Subcutaneous abdominal adipose tissue (tissue), 5 donors: ENCODE measurements at regions not wholly inside any gene's neighbourhood (a gene's known extent, or its start where the extent isn't known, plus 50 kb on each side); places are given as distances from the start of the nearest gene placed in this dataset.

Experiments used
- H3K27ac ChIP-seq: one replicate; pipeline ENCODE4 v1.7.0; 2013; ENCODE audit warnings: low read depth, mild to moderate bottlenecking, inconsistent platforms, low read length, moderate library complexity
- H3K27me3 ChIP-seq, 5 donors: one replicate each; pipeline ENCODE4 v1.7.0; 2013; ENCODE audit warnings: low read length in 5 of 5, inconsistent platforms in 1 of 5; ENCODE audit not compliant: control insufficient read depth in 5 of 5, insufficient read depth in 4 of 5
- H3K36me3 ChIP-seq, 5 donors: one replicate each; pipeline ENCODE4 v1.7.0; 2013; ENCODE audit warnings: low read length in 5 of 5; ENCODE audit not compliant: control insufficient read depth in 5 of 5, insufficient read depth in 5 of 5
- H3K4me1 ChIP-seq, 5 donors: one replicate each; pipeline ENCODE4 v1.7.0; 2013; ENCODE audit warnings: low read length in 5 of 5, mild to moderate bottlenecking in 3 of 5, moderate library complexity in 1 of 5; ENCODE audit not compliant: control insufficient read depth in 5 of 5, insufficient read depth in 5 of 5
- H3K4me3 ChIP-seq, 5 donors: one replicate each; pipeline ENCODE4 v1.7.0; 2013; ENCODE audit warnings: low read length in 5 of 5, low read depth in 1 of 5
- H3K9ac ChIP-seq, 5 donors: one replicate each; pipeline ENCODE4 v1.7.0; 2013; ENCODE audit warnings: low read length in 5 of 5, mild to moderate bottlenecking in 4 of 5, moderate library complexity in 3 of 5
- H3K9me3 ChIP-seq, 5 donors: one replicate each; pipeline ENCODE4 v1.7.0; 2013; ENCODE audit warnings: low read length in 5 of 5; ENCODE audit not compliant: control insufficient read depth in 5 of 5
- donor health status: healthy.
- donor health status: healthy.
- donor health status: healthy.
- donor health status: healthy.
- donor health status: healthy.

DNA sequence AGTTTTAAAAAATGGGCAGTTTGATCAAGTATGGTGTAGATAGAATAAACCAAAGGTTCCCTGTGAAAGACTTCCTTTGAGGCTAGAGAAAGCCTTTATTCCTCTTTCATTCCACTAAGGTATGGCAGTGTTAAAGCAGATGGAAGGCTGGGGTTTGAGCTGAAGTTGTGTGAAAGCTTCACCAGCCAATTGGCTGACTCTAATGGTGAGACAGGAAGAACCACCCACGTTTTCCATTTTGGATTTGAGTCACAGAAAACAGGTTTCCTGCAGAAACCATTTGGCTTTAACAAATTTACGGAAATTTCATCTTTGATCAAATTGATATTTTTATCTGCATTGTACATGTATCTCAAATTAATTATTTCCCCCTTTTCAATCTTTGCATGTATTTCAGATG lies 455.0 kb downstream of the PCNX1 start:
- no peaks in the 10 kb centered on the region for H3K27me3 ChIP-seq
- H3K4me1 ChIP-seq: peaks cover 0 to 30% (median 19%) of the 10 kb centered on the region in 5 donors
- H3K27ac ChIP-seq: no peak overlapping the region

DNA sequence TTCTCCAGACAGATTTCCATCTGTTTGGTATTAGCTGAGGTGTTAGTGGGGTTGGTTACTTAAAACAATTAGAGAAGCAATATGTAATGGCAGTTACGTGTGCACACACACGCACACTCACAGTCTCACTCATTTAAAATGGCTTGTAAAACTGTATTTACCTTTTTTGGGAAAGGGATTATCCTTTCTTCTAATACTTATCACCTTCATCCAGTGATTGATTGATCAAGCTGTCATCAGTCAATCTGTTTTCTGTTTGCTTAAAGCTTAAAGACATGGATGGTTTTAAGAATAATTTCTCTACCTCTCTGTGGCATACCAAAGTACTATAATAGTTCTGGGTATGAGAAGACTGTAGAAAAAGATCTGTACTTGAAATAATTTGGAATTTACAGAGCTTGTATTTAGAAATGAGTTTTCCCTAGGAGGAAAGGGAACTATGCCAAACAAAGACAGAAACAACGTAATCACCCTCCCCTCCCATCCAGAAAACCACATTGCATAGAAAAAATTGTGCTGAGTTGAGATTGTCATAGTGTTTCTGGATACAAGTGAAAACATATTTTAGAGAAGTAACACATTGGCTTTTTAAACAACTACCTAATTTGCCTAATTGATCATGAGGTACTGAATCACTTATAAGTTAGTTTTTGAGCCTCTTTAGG lies 455.8 kb downstream of the PCNX1 start:
- peak overlapping the region in 2 of 5 donors; percentile 35 for H3K9ac ChIP-seq

More for the DNA sequence above, 455.0 kb downstream of the PCNX1 start:
- Histone ChIP-seq H3K36me3 (no peaks in the 10 kb centered on the region), H3K9ac (no peak overlapping the region), H3K4me3 (no peak overlapping the region), H3K9me3 (no peaks in the 10 kb centered on the region)

DNA sequence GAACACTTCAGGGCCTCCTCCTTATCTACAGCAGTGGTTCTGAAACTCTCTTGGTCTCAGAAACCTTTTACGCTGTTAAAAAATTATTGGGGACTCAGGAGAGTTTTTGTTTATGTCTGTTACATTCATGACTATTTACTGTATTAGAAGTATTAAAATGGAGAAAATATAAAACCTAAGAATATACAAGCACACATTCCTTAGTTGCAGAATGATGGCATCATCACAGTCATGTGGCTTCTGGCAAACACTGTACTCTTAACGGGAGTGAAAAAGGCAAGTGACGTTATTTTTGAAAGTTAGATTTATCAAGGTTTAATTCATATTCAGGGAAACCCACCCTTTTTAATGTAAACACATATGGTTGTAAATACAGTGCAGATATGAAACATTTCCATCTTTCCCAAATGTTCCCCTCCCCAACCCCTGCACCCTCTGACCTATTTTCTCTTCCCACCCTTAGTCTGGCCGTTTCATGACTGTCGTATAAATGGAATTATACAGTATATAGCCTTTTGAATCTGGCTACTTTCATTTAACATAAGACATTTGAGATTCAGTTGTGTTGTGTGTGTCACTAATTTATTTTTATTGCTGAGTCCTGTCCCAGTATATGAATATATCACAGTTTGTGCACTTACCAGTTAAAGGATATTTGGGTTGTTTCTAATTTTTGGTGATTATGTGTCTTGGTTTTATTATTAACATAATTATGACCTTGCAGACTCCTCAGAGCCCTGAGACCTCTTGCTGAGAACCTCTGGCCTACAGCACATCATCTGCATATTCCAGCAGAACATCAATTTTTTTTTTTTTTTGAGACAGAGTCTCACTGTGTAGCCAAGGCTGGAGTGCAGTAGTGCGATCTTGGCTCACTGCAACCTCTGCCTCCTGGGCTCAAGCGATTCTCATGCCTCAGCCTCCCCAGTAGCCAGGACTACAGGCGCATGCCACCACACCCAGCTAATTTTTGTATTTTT lies 457.0 kb downstream of the PCNX1 start:
- H3K4me1 ChIP-seq: peaks cover 0 to 30% (median 19%) of the 10 kb centered on the region in 5 donors
- H3K27ac ChIP-seq: peak overlapping the region; percentile 61
- peak overlapping the region in 2 of 5 donors; percentile 24 to 62 for H3K9ac ChIP-seq
- peak overlapping the region in 3 of 5 donors; percentile 9 to 40 (median 37) for H3K4me3 ChIP-seq
- no peaks in the 10 kb centered on the region for H3K9me3 ChIP-seq
- H3K36me3 ChIP-seq: no peaks in the 10 kb centered on the region
- no peaks in the 10 kb centered on the region for H3K27me3 ChIP-seq

More for the DNA sequence above, 455.8 kb downstream of the PCNX1 start:
- Histone ChIP-seq H3K27me3 (no peaks in the 10 kb centered on the region), H3K36me3 (no peaks in the 10 kb centered on the region), H3K27ac (peak overlapping the region; percentile 61), H3K4me3 (no peak overlapping the region), H3K9me3 (no peaks in the 10 kb centered on the region), H3K4me1 (peaks cover 0 to 30% (median 19%) of the 10 kb centered on the region in 5 donors)

DNA sequence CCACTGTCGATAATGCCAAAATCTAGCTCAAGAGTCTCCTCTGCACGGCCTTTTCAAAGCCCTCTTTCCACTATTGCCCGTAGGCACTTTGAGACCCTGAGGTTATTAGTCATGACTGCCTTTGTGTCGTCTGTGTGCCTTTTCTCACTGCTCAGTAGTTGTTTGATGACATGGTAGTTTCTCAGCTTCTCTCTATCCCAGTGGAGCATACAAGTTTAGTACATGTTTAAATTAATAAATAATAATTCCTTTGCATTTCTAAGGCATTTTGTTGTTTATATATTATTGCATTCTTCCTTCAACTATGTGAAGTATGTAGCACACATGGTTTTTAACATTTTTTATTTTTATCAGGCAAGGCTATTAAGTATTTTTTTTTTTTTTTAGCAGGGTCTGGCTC lies 458.1 kb downstream of the PCNX1 start:
- Histone ChIP-seq H3K27ac (no peak overlapping the region), H3K27me3 (no peaks in the 10 kb centered on the region), H3K4me1 (peaks cover 0 to 30% (median 19%) of the 10 kb centered on the region in 5 donors)

DNA sequence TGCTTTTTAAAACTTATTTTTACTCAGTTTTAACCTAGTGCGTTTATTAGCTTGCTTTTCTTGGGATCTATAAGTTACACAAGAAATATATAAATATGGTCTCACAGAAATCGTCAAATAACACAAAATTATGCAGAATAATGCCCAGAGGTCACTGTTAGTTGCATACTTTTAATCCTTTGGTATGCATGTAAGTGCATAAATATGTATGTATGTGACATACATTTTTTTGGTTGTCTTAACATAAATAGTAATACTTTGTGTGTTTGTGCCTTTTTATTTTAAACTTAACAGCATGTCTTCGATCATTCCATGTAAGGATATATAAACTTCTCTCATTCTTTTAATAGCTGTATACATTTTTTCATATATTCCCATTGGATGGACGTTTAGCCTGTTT lies 459.6 kb downstream of the PCNX1 start:
- Histone ChIP-seq H3K4me3 (no peak overlapping the region), H3K4me1 (peaks cover 0 to 25% (median 19%) of the 10 kb centered on the region in 5 donors), H3K9me3 (no peaks in the 10 kb centered on the region), H3K9ac (no peak overlapping the region), H3K36me3 (no peaks in the 10 kb centered on the region), H3K27me3 (no peaks in the 10 kb centered on the region), H3K27ac (no peak overlapping the region)

More for the DNA sequence above, 458.1 kb downstream of the PCNX1 start:
- no peaks in the 10 kb centered on the region for H3K9me3 ChIP-seq
- H3K36me3 ChIP-seq: no peaks in the 10 kb centered on the region
- H3K4me3 ChIP-seq: no peak overlapping the region
- no peak overlapping the region for H3K9ac ChIP-seq

DNA sequence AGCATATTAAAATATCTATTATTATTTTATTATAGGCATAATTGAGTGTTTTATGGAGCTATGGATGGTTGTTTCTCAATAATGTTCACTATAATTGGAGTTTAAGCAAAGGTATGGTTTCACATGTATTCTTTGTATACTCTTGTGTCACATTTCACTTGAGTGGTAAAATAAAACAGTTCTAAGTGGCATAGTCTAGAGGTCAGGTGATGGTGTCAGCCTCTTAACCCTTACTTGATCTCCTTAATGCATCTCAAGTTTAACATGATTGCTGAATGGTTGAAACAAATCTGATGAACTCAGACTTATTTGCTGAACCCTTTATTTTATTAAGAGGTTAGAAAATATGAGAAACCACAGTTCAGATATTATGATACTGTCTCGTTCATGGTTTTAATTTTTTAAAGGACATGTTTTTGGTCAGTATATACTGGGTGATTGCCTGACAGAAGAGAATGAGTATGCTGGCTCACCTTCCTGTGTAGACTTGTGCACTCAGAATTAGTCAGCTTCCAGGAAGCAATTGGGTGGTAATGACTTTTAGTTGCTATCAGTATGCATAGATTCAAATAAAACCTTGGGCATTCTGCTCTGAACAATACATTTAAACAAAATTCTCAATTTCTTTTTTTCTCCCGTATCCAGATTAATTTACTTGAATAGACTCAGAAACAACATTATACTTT lies 464.6 kb downstream of the PCNX1 start:
- H3K9ac ChIP-seq: no peak overlapping the region
- no peak overlapping the region for H3K27ac ChIP-seq

DNA sequence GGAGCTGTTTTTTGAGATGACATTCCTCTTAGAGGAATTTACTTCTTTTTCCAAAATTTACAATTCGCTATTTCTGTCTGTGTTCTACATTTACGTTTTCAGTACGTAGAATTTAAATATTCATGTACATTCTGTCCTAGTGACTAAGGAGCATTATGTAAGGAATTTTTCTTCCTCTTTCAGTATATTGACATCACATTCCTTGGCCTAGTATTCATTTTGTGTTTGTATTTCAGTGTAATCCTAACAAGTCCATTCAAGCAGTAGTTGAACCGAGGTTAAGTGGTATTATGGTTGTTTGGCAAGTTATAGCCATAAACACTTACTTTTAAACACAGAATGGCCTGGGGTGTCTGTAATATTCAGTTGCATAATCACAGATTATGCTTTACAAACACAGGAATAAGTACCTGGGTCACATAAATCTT lies 465.2 kb downstream of the PCNX1 start:
- H3K4me3 ChIP-seq: no peak overlapping the region

More for the DNA sequence above, 464.6 kb downstream of the PCNX1 start:
- no peaks in the 10 kb centered on the region for H3K36me3 ChIP-seq
- H3K4me1 ChIP-seq: peaks cover 0 to 5% (median 0%) of the 10 kb centered on the region in 5 donors
- H3K27me3 ChIP-seq: no peaks in the 10 kb centered on the region
- H3K9me3 ChIP-seq: no peaks in the 10 kb centered on the region
- no peak overlapping the region for H3K4me3 ChIP-seq

DNA sequence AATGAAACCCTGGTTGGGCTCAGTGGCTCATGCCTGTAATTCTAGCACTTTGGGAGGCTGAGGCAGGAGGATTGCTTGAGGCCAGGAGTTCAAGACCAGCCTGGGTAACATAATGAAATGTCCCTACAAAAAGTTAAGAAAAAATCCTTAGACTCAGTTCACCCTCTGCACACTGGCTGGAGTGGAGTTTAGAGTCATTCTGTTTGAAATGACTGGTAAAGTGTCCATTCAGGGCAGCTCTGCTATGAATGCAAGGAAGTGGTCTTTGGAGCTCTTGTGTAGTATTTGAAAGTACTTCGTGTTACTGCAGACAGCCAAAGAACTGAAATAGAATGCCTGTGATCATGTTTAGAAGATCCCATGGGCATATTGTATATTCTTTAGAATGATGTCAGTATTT lies 466.5 kb downstream of the PCNX1 start:
- H3K9ac ChIP-seq: no peak overlapping the region
- no peaks in the 10 kb centered on the region for H3K36me3 ChIP-seq
- no peaks in the 10 kb centered on the region for H3K9me3 ChIP-seq
- no peak overlapping the region for H3K27ac ChIP-seq
- H3K4me3 ChIP-seq: no peak overlapping the region
- H3K27me3 ChIP-seq: no peaks in the 10 kb centered on the region
- H3K4me1 ChIP-seq: peaks cover 0 to 5% (median 0%) of the 10 kb centered on the region in 5 donors

More for the DNA sequence above, 465.2 kb downstream of the PCNX1 start:
- Histone ChIP-seq H3K9ac (peak overlapping the region in 2 of 5 donors; percentile 11 to 32), H3K27ac (no peak overlapping the region), H3K36me3 (no peaks in the 10 kb centered on the region), H3K9me3 (no peaks in the 10 kb centered on the region), H3K4me1 (peaks cover 0 to 5% (median 0%) of the 10 kb centered on the region in 5 donors), H3K27me3 (no peaks in the 10 kb centered on the region)

DNA sequence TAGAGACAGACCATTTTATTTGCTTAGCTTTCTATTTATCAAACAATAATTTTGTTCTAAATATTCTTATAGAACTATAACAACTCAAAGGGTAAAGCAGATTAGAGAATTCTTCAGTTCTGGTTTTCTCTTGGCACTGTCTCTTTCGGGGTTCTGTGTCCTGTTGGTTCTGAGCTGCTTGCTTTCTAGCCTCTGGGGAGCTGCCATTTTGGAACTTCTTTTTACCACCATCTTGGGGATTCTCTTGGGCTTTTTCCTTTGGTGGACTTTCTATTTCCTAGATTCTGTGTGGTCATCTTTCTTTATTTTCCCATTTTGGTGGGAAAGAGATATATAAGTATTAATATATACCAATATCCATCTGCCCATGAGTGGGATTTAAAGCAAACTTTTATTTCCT lies 467.7 kb downstream of the PCNX1 start:
- Histone ChIP-seq H3K27me3 (no peaks in the 10 kb centered on the region), H3K4me1 (peaks cover 0 to 5% (median 0%) of the 10 kb centered on the region in 5 donors), H3K4me3 (no peak overlapping the region), H3K36me3 (no peaks in the 10 kb centered on the region), H3K9ac (no peak overlapping the region), H3K9me3 (no peaks in the 10 kb centered on the region), H3K27ac (no peak overlapping the region)
